NCI-H524 (cell line): ENCODE measurements at regions not wholly inside any gene's neighbourhood (a gene's known extent, or its start where the extent isn't known, plus 50 kb on each side); places are given as distances from the start of the nearest gene placed in this dataset.

Experiments
- DNase-seq, 2 experiments: peaks; one replicate each; lab custom pipeline; 2025; lab: John Stamatoyannopoulos, UW

DNA sequence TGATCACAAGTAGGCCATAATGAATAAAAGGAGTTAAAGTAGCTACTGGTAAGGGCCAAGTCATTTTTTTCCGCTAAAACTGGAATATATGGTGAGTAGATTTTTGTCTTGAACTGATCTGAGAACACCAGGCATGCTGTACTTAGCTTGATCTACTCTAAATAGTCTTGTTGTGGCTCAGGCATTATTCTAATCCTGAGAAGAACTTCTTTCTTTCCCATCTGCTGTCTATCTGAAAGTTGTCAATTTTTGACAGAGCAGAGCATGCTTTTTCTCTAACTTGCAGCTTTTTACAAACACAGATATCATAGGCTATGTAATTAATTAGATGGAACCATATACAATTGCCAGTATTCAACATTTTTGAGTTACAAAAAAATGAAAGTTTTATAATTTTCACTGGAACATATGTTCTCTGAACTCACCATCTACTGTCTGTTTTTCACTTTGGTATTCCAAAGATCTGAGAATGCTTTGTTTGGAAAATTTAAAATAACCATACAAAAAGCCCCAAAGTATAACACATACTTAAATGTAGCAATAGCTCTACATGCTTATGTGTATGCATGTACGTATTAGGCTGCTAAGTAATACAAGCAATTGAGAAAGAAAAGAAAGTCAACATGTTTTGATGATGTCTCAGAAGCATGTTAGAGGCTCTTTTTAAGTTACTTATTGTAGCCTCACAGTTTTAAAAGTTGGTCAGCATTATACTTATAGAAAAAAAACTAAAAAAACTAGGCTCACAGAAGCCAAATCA is 542.7 kb upstream of the LUZP2 start:
- no peak for DNase-seq

GRCh38 chr11:23954730-23955129 is 542.1 kb upstream of the LUZP2 start:
- DNase-seq, result no peak

GRCh38 chr11:23956586-23956985 is 540.3 kb upstream of the LUZP2 start:
- no peak for DNase-seq

- no peak for DNase-seq
Measured at GRCh38 chr11:23957314-23957713, 539.5 kb upstream of the LUZP2 start.

GRCh38 chr11:23959462-23959861 is 537.4 kb upstream of the LUZP2 start:
- DNase-seq, result no peak

- no peak for DNase-seq
Measured at GRCh38 chr11:23961503-23962338, 535.1 kb upstream of the LUZP2 start.

- DNase-seq, result no peak
Measured at GRCh38 chr11:23973244-23973643, 523.6 kb upstream of the LUZP2 start.

DNA sequence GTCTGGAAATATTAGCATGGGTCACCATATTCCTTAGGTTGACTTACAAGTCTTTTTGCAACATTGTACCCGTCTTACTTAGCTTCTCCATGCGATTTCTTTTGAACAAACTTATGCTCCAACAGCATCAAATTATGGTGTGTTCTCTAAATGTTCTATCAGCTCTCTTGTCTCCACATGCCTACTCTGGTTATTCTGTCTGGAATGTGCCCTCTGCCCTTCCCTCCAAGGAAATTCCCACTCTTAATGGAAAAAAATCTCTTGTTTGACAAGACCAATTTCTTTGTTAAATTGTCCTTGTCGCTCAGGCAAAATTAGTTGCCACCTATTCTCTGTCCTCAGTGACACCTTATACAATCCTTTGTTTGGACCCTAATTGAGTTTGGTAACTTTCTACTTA is 522.8 kb upstream of the LUZP2 start:
- DNase-seq, result no peak

DNA sequence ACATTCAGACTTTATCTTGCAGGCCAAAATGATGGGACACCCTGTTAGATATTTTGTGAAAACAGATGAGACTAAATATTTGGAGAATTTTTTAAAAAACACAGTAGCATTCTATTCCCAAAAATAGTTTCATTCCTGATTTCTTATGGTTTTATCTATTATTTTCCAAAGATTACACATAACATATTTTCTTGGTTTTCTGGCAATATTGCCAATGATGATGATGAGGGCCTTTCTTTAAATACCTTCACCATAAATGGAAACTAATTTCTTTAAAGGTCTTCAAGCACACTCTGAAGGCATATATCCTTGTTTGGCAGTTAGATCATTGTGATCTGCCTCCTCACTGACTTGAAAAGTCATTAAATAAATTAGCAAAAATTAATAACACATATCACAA is 522.3 kb upstream of the LUZP2 start:
- no peak for DNase-seq

GRCh38 chr11:23976426-23976825 is 520.4 kb upstream of the LUZP2 start:
- no peak for DNase-seq

- DNase-seq, result no peak
Measured at GRCh38 chr11:23976841-23977271, 520.0 kb upstream of the LUZP2 start.

DNA sequence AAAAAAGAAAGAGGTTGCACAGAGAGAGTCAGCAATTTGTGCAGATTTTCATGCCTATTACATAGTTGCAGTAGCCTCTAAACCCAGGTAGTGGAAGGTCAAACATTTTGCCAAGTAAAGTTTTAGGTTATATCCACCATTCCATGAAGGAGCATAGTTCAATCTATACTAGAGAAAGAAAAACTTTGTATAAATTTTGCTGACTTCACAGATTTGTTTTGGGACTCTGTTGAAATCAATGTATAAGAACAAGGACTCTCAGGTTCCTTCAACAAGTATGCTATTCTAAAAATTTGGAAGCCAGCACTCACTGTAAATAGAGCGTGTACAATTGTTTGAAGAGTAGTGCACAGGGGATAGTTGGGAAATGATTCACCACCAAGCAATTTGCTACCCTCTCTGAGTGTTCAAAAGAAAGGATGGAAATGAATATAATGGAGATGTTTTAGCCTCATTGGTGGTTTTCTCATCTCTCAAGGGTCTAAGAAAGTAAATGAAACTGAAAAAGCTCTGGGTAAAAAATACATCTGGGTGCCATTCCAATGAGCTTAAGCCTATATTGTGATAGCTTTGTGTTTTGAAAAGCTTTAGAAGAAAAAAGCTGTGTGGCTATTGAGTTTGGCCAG is 508.4 kb upstream of the LUZP2 start:
- no peak for DNase-seq

- DNase-seq, result no peak
Measured at GRCh38 chr11:23990346-23991164, 506.3 kb upstream of the LUZP2 start.

DNA sequence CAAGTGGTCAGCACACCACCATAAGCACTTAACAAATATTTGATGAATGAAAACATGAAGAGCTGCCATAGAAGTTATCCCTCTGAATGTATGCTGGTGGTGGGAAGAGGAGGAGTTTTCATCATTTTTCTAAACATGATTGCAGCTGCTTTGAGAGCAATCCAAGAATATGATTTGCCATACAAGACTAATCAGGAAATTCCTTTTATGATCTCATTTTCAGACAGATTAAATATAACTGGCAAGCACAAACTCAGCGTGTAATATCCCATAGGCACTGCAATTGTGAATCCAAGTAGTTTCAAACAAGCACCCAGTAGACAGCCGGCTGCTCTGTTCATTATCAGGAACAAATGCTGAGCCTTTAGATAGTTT is 505.7 kb upstream of the LUZP2 start:
- no peak for DNase-seq

DNA sequence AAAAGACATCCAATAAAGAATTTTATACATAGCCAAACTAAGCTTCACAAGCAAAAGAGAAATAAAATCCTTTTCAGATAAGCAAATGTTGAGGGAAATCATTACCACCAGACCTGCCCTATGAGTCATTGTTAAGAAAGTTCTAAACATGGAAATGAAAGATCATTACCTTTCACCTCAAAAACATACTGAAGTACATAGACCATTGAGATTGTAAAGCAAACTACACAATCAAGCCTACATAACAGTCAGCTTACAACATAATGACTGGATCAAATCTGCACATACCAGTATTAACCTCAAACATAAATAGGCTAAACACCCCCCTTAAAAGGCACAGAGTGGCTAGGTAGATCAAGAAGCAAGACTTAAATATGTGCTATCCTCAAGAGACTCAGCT is 501.0 kb upstream of the LUZP2 start:
- no peak for DNase-seq

GRCh38 chr11:23997356-23997755 is 499.5 kb upstream of the LUZP2 start:
- DNase-seq, result no peak

GRCh38 chr11:24005202-24005876 is 491.5 kb upstream of the LUZP2 start:
- DNase-seq, result no peak

GRCh38 chr11:24043842-24044241 is 453.0 kb upstream of the LUZP2 start:
- no peak for DNase-seq

DNA sequence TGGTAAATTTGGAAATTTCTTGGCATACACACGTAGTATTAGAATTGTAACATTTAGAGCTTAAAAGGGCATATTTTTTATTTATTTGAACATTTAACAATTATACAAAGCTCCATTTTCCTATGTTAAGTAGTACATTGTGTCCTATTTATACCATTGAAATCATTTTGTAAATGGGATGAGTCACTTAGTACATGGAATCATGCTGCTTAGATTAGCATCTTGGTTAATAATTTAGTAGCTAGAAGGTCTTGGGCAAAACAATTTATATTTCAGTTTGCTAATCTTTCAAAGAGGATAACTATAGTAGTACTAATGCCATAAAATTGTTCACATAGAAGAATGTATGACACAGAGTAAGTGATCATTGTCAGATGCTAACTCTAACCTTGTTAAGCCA is 450.1 kb upstream of the LUZP2 start:
- DNase-seq, result no peak

GRCh38 chr11:24056051-24056450 is 440.8 kb upstream of the LUZP2 start:
- no peak for DNase-seq

DNA sequence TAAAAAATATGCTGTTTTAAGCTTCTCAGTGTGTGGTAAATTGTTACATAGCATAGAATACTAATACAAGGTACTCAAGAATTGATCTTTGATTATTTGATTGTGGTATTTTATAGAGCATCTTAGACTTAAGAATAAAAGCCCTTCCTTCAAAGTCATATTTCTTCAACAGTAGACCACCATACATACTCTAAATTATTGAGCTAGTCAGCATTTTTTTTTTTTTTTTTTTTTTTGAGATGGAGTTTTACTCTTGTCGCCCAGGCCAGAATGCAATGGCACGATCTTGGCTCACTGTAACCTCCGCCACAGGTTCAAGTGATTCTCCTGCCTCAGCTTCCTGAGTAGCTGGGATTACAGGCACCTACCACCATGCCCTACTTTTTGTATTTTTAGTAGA is 436.7 kb upstream of the LUZP2 start:
- DNase-seq, result no peak
